ENCODE measurements at regions not wholly inside any gene's neighbourhood (a gene's known extent, or its start where the extent isn't known, plus 50 kb on each side); places are given as distances from the start of the nearest gene placed in this dataset.

DNA sequence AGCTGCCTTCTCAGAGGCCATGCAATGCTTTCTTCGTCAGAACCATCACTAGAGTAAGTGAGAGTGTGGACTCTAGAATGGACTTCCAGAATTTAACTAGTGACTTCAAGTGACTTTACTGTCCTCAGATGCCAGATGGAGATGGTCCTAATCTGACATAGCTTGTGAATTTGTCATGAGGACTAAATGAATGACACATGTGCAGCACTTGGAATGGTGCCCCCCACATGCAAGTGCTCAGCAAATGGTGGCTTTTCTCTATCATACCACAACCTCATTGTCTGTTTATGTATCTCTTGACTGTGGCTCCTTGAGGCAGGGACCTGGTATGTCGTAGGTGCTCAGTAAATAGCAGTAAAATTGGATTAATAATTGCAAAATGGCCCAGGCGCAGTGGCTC is 91.6 kb upstream of the STX18 start:
- peaks cover 0 to 11% (median 0%) of the 10 kb centered on the region in 7 donors for H3K4me1 Mint-ChIP-seq
- Histone ChIP-seq H3K27ac (ENCODE audit: low read depth, low read length) (no peak overlapping the region), H3K4me1 (ENCODE audit: control insufficient read depth in 2 of 2, insufficient read depth in 2 of 2, low read length in 2 of 2) (no peaks in the 10 kb centered on the region), H3K27me3 (ENCODE audit: control insufficient read depth in 2 of 2, insufficient read depth in 2 of 2, low read length in 2 of 2) (no peaks in the 10 kb centered on the region), H3K4me3 (ENCODE audit: low read length) (no peak overlapping the region), H3K36me3 (ENCODE audit: control insufficient read depth in 2 of 3, insufficient read depth in 3 of 3, low read length in 3 of 3) (no peaks in the 10 kb centered on the region), H3K9me3 (ENCODE audit: control insufficient read depth in 2 of 3, low read length in 3 of 3) (no peaks in the 10 kb centered on the region)
- ATAC-seq (no peak), DNase-seq (no peak)
- intact Hi-C loops (cut with micrococcal nuclease), result no loop called here
- H3K27ac Mint-ChIP-seq, result no peak overlapping the region
- H3K9me3 Mint-ChIP-seq, result peaks cover 0 to 3% (median 0%) of the 10 kb centered on the region in 11 donors
- H3K36me3 Mint-ChIP-seq, result peaks cover 0 to 52% (median 29%) of the 10 kb centered on the region in 5 donors
- no peaks in the 10 kb centered on the region for H3K27me3 Mint-ChIP-seq
- ChIA-PET CTCF (no interaction called here), POLR2A (no interaction called here)
- H3K4me3 Mint-ChIP-seq, result no peak overlapping the region

- no peak for ATAC-seq
Observed at GRCh38 chr4:4631150-4631549, 89.3 kb upstream of the STX18 start.

DNA sequence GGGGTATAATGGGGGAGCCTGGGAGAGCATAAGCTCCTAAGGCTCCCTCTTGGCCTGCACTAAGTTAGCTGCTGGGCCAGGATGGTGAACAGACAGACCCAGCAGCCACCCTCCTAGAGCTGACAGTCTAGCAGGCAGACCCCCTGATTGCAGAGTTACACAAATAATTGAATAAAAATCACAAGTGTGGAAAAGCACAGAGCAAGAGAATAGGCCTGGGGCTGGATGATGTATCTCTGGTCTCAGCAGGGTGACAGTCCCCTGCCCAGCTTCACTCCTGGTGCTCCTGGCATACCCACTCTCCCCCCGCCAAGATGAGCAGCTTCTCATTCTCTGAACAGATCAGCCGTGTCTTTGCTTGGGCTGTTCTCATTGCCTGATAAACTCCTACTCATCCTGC is 86.1 kb upstream of the STX18 start:
- Mint-ChIP-seq H3K27ac (no peak overlapping the region), H3K4me1 (peaks cover 0 to 8% (median 0%) of the 10 kb centered on the region in 7 donors), H3K27me3 (no peaks in the 10 kb centered on the region), H3K4me3 (no peak overlapping the region), H3K9me3 (peaks cover 0 to 3% (median 0%) of the 10 kb centered on the region in 11 donors), H3K36me3 (peaks cover 0 to 27% (median 12%) of the 10 kb centered on the region in 5 donors)
- Histone ChIP-seq H3K36me3 (ENCODE audit: control insufficient read depth in 2 of 3, insufficient read depth in 3 of 3, low read length in 3 of 3) (no peaks in the 10 kb centered on the region), H3K4me1 (ENCODE audit: control insufficient read depth in 2 of 2, insufficient read depth in 2 of 2, low read length in 2 of 2) (no peaks in the 10 kb centered on the region), H3K9me3 (ENCODE audit: control insufficient read depth in 2 of 3, low read length in 3 of 3) (no peaks in the 10 kb centered on the region), H3K27ac (ENCODE audit: low read depth, low read length) (no peak overlapping the region), H3K4me3 (ENCODE audit: low read length) (no peak overlapping the region), H3K27me3 (ENCODE audit: control insufficient read depth in 2 of 2, insufficient read depth in 2 of 2, low read length in 2 of 2) (no peaks in the 10 kb centered on the region)
- CTCF ChIA-PET, result no interaction called here
- intact Hi-C loops (cut with micrococcal nuclease), result no loop called here
- ATAC-seq (no peak), DNase-seq (no peak)
- POLR2A ChIA-PET, result no interaction called here

More at GRCh38 chr4:4631150-4631549, 89.3 kb upstream of the STX18 start:
- Histone ChIP-seq H3K4me1 (ENCODE audit: control insufficient read depth in 2 of 2, insufficient read depth in 2 of 2, low read length in 2 of 2) (no peaks in the 10 kb centered on the region), H3K27ac (ENCODE audit: low read depth, low read length) (no peak overlapping the region), H3K36me3 (ENCODE audit: control insufficient read depth in 2 of 3, insufficient read depth in 3 of 3, low read length in 3 of 3) (no peaks in the 10 kb centered on the region), H3K27me3 (ENCODE audit: control insufficient read depth in 2 of 2, insufficient read depth in 2 of 2, low read length in 2 of 2) (no peaks in the 10 kb centered on the region), H3K4me3 (ENCODE audit: low read length) (no peak overlapping the region), H3K9me3 (ENCODE audit: control insufficient read depth in 2 of 3, low read length in 3 of 3) (no peaks in the 10 kb centered on the region)
- no peak overlapping the region for H3K4me3 Mint-ChIP-seq
- intact Hi-C loops (cut with micrococcal nuclease), result no loop called here
- DNase-seq, result no peak
- POLR2A ChIA-PET, result no interaction called here
- H3K4me1 Mint-ChIP-seq, result peaks cover 0 to 8% (median 0%) of the 10 kb centered on the region in 7 donors
- CTCF ChIA-PET, result no interaction called here
- H3K27ac Mint-ChIP-seq, result no peak overlapping the region
- H3K36me3 Mint-ChIP-seq, result peaks cover 0 to 36% (median 26%) of the 10 kb centered on the region in 5 donors
- peaks cover 0 to 3% (median 0%) of the 10 kb centered on the region in 11 donors for H3K9me3 Mint-ChIP-seq
- no peaks in the 10 kb centered on the region for H3K27me3 Mint-ChIP-seq

DNA sequence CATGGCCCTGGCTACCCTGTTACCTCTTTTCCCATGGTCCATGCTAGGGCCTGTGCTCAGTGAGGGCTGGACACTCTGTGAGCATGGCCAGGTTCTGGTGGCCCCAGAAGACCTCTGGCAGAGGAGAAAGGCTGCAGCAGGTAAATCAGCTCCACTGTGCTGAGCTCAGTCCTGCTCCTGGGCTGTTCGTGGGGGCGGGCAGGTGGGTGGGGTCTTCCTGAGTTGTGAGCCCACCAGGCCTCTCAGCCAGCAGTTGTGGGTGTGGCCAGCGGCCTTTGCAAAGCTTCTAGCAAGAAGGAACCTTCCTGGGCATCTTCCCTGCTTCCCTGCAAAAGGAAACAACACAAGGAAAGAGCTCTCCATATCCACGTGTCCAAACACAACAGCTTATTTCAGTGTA is 85.3 kb upstream of the STX18 start:
- Mint-ChIP-seq H3K36me3 (peaks cover 0 to 22% (median 6%) of the 10 kb centered on the region in 5 donors), H3K9me3 (peaks cover 0 to 3% (median 0%) of the 10 kb centered on the region in 11 donors), H3K4me3 (no peak overlapping the region), H3K4me1 (peaks cover 0 to 8% (median 0%) of the 10 kb centered on the region in 7 donors), H3K27me3 (no peaks in the 10 kb centered on the region), H3K27ac (no peak overlapping the region)
- no peaks in the 10 kb centered on the region for H3K9me3 ChIP-seq (ENCODE audit: control insufficient read depth in 2 of 3, low read length in 3 of 3)
- no peak overlapping the region for H3K27ac ChIP-seq (ENCODE audit: low read depth, low read length)
- H3K27me3 ChIP-seq (ENCODE audit: control insufficient read depth in 2 of 2, insufficient read depth in 2 of 2, low read length in 2 of 2), result no peaks in the 10 kb centered on the region
- intact Hi-C loops (cut with micrococcal nuclease), result no loop called here
- CTCF ChIA-PET, result no interaction called here
- POLR2A ChIA-PET, result no interaction called here
- no peaks in the 10 kb centered on the region for H3K4me1 ChIP-seq (ENCODE audit: control insufficient read depth in 2 of 2, insufficient read depth in 2 of 2, low read length in 2 of 2)
- no peaks in the 10 kb centered on the region for H3K36me3 ChIP-seq (ENCODE audit: control insufficient read depth in 2 of 3, insufficient read depth in 3 of 3, low read length in 3 of 3)
- DNase-seq (no peak), ATAC-seq (no peak)
- no peak overlapping the region for H3K4me3 ChIP-seq (ENCODE audit: low read length)

- no peak overlapping the region for H3K4me3 ChIP-seq (ENCODE audit: low read length)
- DNase-seq, result no peak
- Mint-ChIP-seq H3K27me3 (no peaks in the 10 kb centered on the region), H3K36me3 (peaks cover 0 to 25% (median 5%) of the 10 kb centered on the region in 5 donors), H3K9me3 (peaks cover 0 to 6% (median 0%) of the 10 kb centered on the region in 11 donors), H3K4me3 (no peak overlapping the region), H3K27ac (no peak overlapping the region), H3K4me1 (peaks cover 0 to 2% (median 0%) of the 10 kb centered on the region in 7 donors)
- CTCF ChIA-PET, result no interaction called here
- H3K9me3 ChIP-seq (ENCODE audit: control insufficient read depth in 2 of 3, low read length in 3 of 3), result peaks cover 0 to 3% (median 0%) of the 10 kb centered on the region in 3 experiments
- POLR2A ChIA-PET, result no interaction called here
- intact Hi-C loops (cut with micrococcal nuclease), result no loop called here
- no peaks in the 10 kb centered on the region for H3K36me3 ChIP-seq (ENCODE audit: control insufficient read depth in 2 of 3, insufficient read depth in 3 of 3, low read length in 3 of 3)
- no peaks in the 10 kb centered on the region for H3K4me1 ChIP-seq (ENCODE audit: control insufficient read depth in 2 of 2, insufficient read depth in 2 of 2, low read length in 2 of 2)
- ATAC-seq, result no peak
- no peak overlapping the region for H3K27ac ChIP-seq (ENCODE audit: low read depth, low read length)
- no peaks in the 10 kb centered on the region for H3K27me3 ChIP-seq (ENCODE audit: control insufficient read depth in 2 of 2, insufficient read depth in 2 of 2, low read length in 2 of 2)
Observed at GRCh38 chr4:4625488-4625887, 83.6 kb upstream of the STX18 start.

- DNase-seq (no peak), ATAC-seq (no peak)
- CTCF ChIA-PET, result no interaction called here
- H3K27ac ChIP-seq (ENCODE audit: low read depth, low read length), result no peak overlapping the region
- no peaks in the 10 kb centered on the region for H3K27me3 ChIP-seq (ENCODE audit: control insufficient read depth in 2 of 2, insufficient read depth in 2 of 2, low read length in 2 of 2)
- intact Hi-C loops (cut with micrococcal nuclease), result no loop called here
- Mint-ChIP-seq H3K27ac (no peak overlapping the region), H3K27me3 (no peaks in the 10 kb centered on the region), H3K9me3 (peaks cover 0 to 12% (median 3%) of the 10 kb centered on the region in 11 donors), H3K4me1 (no peaks in the 10 kb centered on the region), H3K36me3 (peaks cover 0 to 33% (median 12%) of the 10 kb centered on the region in 5 donors), H3K4me3 (no peak overlapping the region)
- no peak overlapping the region for H3K4me3 ChIP-seq (ENCODE audit: low read length)
- POLR2A ChIA-PET, result no interaction called here
- H3K36me3 ChIP-seq (ENCODE audit: control insufficient read depth in 2 of 3, insufficient read depth in 3 of 3, low read length in 3 of 3), result no peaks in the 10 kb centered on the region
- no peaks in the 10 kb centered on the region for H3K4me1 ChIP-seq (ENCODE audit: control insufficient read depth in 2 of 2, insufficient read depth in 2 of 2, low read length in 2 of 2)
- peaks cover 0 to 3% (median 0%) of the 10 kb centered on the region in 3 experiments for H3K9me3 ChIP-seq (ENCODE audit: control insufficient read depth in 2 of 3, low read length in 3 of 3)
Observed at GRCh38 chr4:4624276-4624897, 82.5 kb upstream of the STX18 start.

DNA sequence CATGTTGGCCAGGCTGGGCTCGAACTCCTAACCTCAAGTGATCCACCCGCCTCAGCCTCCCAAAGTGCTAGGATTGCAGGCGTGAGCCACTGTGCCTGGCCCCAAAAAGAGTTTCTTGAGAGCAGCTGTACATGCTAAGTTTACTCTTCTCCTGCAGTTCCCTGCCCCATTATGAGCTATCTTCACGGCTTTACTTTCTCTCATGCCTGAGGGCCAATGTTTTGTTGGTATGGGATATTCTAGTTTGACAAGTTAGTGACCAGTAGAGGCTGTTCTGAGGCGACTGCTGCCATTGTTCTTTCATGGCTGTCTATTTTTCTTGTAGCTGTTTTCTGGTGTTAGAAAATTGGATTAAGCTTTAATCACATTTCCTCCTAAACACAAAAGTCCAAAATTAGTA is 78.0 kb upstream of the STX18 start:
- Mint-ChIP-seq H3K9me3 (peaks cover 0 to 12% (median 3%) of the 10 kb centered on the region in 11 donors), H3K27me3 (no peaks in the 10 kb centered on the region), H3K27ac (no peak overlapping the region), H3K4me3 (no peak overlapping the region), H3K36me3 (peaks cover 0 to 47% (median 26%) of the 10 kb centered on the region in 5 donors), H3K4me1 (no peaks in the 10 kb centered on the region)
- Histone ChIP-seq H3K36me3 (ENCODE audit: control insufficient read depth in 2 of 3, insufficient read depth in 3 of 3, low read length in 3 of 3) (no peaks in the 10 kb centered on the region), H3K4me3 (ENCODE audit: low read length) (no peak overlapping the region), H3K27me3 (ENCODE audit: control insufficient read depth in 2 of 2, insufficient read depth in 2 of 2, low read length in 2 of 2) (no peaks in the 10 kb centered on the region), H3K27ac (ENCODE audit: low read depth, low read length) (no peak overlapping the region), H3K4me1 (ENCODE audit: control insufficient read depth in 2 of 2, insufficient read depth in 2 of 2, low read length in 2 of 2) (no peaks in the 10 kb centered on the region), H3K9me3 (ENCODE audit: control insufficient read depth in 2 of 3, low read length in 3 of 3) (peaks cover 0 to 3% (median 0%) of the 10 kb centered on the region in 3 experiments)
- POLR2A ChIA-PET, result no interaction called here
- CTCF ChIA-PET, result no interaction called here
- intact Hi-C loops (cut with micrococcal nuclease), result no loop called here
- no peak for DNase-seq
- ATAC-seq, result no peak

All from naive thymus-derived CD4-positive, alpha-beta T cell (primary cell).